ENCODE measurements at regions not wholly inside any gene's neighbourhood (a gene's known extent, or its start where the extent isn't known, plus 50 kb on each side); places are given as distances from the start of the nearest gene placed in this dataset.

DNA sequence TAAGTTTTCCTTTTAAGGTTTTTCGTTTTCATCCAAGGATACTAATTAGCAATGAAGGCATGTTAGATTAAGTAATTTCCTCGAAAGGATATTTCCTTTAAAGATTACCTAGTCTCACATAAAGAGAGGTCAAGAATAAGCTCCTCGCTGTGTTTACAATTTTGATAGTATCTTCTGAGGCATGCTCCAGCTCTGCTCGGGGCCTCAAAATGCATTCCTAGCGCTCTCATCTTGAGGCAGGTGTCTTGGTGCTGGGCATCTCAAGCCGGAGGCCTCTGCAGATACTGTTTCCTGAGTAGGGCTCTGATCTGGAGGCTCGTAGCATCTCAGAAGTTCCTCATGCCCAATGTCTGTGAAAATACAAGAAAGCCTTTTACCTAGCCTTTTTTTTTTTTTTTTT lies 128.6 kb upstream of the SNX19 start:
- no peaks in the 10 kb centered on the region for H3K4me1 ChIP-seq (ENCODE audit: control insufficient read depth in 1 of 2, insufficient read depth in 2 of 2, low read length in 2 of 2)
- DNase-seq (ENCODE audit: low read depth, low spot score) = no peak
- H2AFZ ChIP-seq (ENCODE audit: low read depth, low read length, poor library complexity, severe bottlenecking) = no peak overlapping the region
- no peaks in the 10 kb centered on the region for H3K9me2 ChIP-seq (ENCODE audit: insufficient read depth)
- ChIA-PET RAD21 (ENCODE audit: low non-redundant PET in 1 of 2, low total read pairs in 2 of 2, uncharacterized antibody in 2 of 2, unreplicated experiment in 2 of 2) (no interaction called here), POLR2A (no interaction called here), CTCF (no interaction called here)
- no peak overlapping the region for H3K4me2 ChIP-seq (ENCODE audit: low read length)
- no peak overlapping the region for H3K27ac ChIP-seq (ENCODE audit: low read depth, low read length)
- BruUV-seq (replicated peaks) = no TSS peak
- H3K4me3 ChIP-seq (replicated peaks in 1 of 2; ENCODE audit: low read depth in 1 of 2, low read length in 2 of 2) = no peak overlapping the region
- no peaks in the 10 kb centered on the region for H3K9me3 ChIP-seq (ENCODE audit: control insufficient read depth in 1 of 2, insufficient read depth in 1 of 2, low read depth in 1 of 2, low read length in 2 of 2)
- TF ChIP-seq EZH2 (IDR thresholded peaks at IDR 0.05) = no peak
- no peak for TF ChIP-seq SIN3A (IDR thresholded peaks at IDR 0.05; ENCODE audit: low read depth)
- TF ChIP-seq SP1 (IDR thresholded peaks at IDR 0.05; ENCODE audit: low read depth) = no peak
- no peak for TF ChIP-seq TCF7L2 (IDR thresholded peaks at IDR 0.05; ENCODE audit: borderline replicate concordance, extremely low read depth, insufficient read depth, insufficient read length)
- no peak for TF ChIP-seq JUND (IDR thresholded peaks at IDR 0.05)
- TF ChIP-seq, protein P1, sequence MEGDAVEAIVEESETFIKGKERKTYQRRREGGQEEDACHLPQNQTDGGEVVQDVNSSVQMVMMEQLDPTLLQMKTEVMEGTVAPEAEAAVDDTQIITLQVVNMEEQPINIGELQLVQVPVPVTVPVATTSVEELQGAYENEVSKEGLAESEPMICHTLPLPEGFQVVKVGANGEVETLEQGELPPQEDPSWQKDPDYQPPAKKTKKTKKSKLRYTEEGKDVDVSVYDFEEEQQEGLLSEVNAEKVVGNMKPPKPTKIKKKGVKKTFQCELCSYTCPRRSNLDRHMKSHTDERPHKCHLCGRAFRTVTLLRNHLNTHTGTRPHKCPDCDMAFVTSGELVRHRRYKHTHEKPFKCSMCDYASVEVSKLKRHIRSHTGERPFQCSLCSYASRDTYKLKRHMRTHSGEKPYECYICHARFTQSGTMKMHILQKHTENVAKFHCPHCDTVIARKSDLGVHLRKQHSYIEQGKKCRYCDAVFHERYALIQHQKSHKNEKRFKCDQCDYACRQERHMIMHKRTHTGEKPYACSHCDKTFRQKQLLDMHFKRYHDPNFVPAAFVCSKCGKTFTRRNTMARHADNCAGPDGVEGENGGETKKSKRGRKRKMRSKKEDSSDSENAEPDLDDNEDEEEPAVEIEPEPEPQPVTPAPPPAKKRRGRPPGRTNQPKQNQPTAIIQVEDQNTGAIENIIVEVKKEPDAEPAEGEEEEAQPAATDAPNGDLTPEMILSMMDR (IDR thresholded peaks at IDR 0.05 in 2 of 3, conservative IDR thresholded peaks at IDR 0.05 in 1 of 3; ENCODE audit: borderline replicate concordance in 1 of 3, insufficient read depth in 1 of 3, low read depth in 2 of 3, low read length in 2 of 3) = no peak
- no peak for TF ChIP-seq YY1 (IDR thresholded peaks at IDR 0.05; ENCODE audit: extremely low read depth, insufficient replicate concordance, low read depth, low read length)
- no peak for TF ChIP-seq CEBPB (IDR thresholded peaks at IDR 0.05; ENCODE audit: low read depth)
- TF ChIP-seq, protein P2, sequence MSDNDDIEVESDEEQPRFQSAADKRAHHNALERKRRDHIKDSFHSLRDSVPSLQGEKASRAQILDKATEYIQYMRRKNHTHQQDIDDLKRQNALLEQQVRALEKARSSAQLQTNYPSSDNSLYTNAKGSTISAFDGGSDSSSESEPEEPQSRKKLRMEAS (IDR thresholded peaks at IDR 0.05) = no peak
- no peak for TF ChIP-seq EZH2phosphoT487 (IDR thresholded peaks at IDR 0.05; ENCODE audit: borderline replicate concordance)
- TF ChIP-seq POLR2AphosphoS5 (IDR thresholded peaks at IDR 0.05; ENCODE audit: low read depth, low read length) = no peak
- TF ChIP-seq POLR2A (IDR thresholded peaks at IDR 0.05; ENCODE audit: borderline replicate concordance, extremely low read depth, insufficient read depth, insufficient read length) = no peak
- no peak for TF ChIP-seq ELF1 (IDR thresholded peaks at IDR 0.05; ENCODE audit: borderline replicate concordance, low read depth)
- TF ChIP-seq, protein P3, sequence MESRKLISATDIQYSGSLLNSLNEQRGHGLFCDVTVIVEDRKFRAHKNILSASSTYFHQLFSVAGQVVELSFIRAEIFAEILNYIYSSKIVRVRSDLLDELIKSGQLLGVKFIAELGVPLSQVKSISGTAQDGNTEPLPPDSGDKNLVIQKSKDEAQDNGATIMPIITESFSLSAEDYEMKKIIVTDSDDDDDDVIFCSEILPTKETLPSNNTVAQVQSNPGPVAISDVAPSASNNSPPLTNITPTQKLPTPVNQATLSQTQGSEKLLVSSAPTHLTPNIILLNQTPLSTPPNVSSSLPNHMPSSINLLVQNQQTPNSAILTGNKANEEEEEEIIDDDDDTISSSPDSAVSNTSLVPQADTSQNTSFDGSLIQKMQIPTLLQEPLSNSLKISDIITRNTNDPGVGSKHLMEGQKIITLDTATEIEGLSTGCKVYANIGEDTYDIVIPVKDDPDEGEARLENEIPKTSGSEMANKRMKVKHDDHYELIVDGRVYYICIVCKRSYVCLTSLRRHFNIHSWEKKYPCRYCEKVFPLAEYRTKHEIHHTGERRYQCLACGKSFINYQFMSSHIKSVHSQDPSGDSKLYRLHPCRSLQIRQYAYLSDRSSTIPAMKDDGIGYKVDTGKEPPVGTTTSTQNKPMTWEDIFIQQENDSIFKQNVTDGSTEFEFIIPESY (IDR thresholded peaks at IDR 0.05; ENCODE audit: extremely low read depth, insufficient replicate concordance, low read length) = no peak
- TF ChIP-seq FOSL1 (IDR thresholded peaks at IDR 0.05; ENCODE audit: low read depth) = no peak
- H3K36me3 ChIP-seq (ENCODE audit: control insufficient read depth in 1 of 2, insufficient read depth in 2 of 2, low read length in 2 of 2) = no peaks in the 10 kb centered on the region
- no peaks in the 10 kb centered on the region for H4K20me1 ChIP-seq (ENCODE audit: insufficient read depth)
- ATAC-seq = no peak
- H3K79me2 ChIP-seq (ENCODE audit: insufficient read depth, low read length) = no peaks in the 10 kb centered on the region
- H3K27me3 ChIP-seq (ENCODE audit: insufficient read depth, low read length) = no peaks in the 10 kb centered on the region
- H3K9ac ChIP-seq (ENCODE audit: low read length) = no peak overlapping the region
- intact Hi-C loops (cut with micrococcal nuclease) = no loop called here
